ENCODE measurements at regions not wholly inside any gene's neighbourhood (a gene's known extent, or its start where the extent isn't known, plus 50 kb on each side); places are given as distances from the start of the nearest gene placed in this dataset.

DNA sequence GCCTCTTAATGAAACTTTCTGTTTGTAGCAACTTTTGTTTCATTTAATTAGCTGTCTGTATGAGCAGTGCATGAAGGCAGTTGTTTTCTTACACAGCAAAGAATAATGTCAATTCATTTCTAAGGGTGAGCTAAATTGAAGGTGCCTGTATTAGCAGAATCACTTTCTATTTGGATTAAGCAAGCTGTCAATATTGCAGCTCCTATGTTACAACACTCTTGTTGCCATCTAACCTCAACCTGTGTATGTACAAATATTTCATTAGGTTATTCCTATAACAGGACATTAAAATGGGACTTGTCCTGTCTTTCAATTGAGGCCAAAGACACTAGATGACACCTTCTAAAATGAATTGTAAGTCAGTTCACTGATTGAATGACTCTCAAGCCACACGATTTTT is 647.5 kb downstream of the UTRN start:
- no peak for ATAC-seq
- no peak for TF ChIP-seq SIN3A (IDR thresholded peaks at IDR 0.05; ENCODE audit: borderline replicate concordance, insufficient read depth, low read depth, low read length)
- TF ChIP-seq, protein P1, sequence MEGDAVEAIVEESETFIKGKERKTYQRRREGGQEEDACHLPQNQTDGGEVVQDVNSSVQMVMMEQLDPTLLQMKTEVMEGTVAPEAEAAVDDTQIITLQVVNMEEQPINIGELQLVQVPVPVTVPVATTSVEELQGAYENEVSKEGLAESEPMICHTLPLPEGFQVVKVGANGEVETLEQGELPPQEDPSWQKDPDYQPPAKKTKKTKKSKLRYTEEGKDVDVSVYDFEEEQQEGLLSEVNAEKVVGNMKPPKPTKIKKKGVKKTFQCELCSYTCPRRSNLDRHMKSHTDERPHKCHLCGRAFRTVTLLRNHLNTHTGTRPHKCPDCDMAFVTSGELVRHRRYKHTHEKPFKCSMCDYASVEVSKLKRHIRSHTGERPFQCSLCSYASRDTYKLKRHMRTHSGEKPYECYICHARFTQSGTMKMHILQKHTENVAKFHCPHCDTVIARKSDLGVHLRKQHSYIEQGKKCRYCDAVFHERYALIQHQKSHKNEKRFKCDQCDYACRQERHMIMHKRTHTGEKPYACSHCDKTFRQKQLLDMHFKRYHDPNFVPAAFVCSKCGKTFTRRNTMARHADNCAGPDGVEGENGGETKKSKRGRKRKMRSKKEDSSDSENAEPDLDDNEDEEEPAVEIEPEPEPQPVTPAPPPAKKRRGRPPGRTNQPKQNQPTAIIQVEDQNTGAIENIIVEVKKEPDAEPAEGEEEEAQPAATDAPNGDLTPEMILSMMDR (IDR thresholded peaks at IDR 0.05) = no peak
- TF ChIP-seq POLR2AphosphoS5 (IDR thresholded peaks at IDR 0.05; ENCODE audit: low read depth, low read length) = no peak
- TF ChIP-seq REST (IDR thresholded peaks at IDR 0.05; ENCODE audit: insufficient read depth in 1 of 2, low read depth in 2 of 2, low read length in 1 of 2) = no peak
- no peak for TF ChIP-seq TCF7L2 (IDR thresholded peaks at IDR 0.05; ENCODE audit: low read depth, low read length)
- ChIA-PET CTCF (no interaction called here), POLR2A (no interaction called here)
- DNase-seq (ENCODE audit: low read depth, low spot score) = no peak
- Histone ChIP-seq H3K4me1 (ENCODE audit: control insufficient read depth, insufficient read depth, low read length) (no peaks in the 10 kb centered on the region), H3K9me3 (ENCODE audit: control insufficient read depth, insufficient read depth, low read depth, low read length) (no peaks in the 10 kb centered on the region), H3K27me3 (ENCODE audit: control insufficient read depth, insufficient read depth, low read length) (no peaks in the 10 kb centered on the region), H3K27ac (ENCODE audit: low read length) (no peak overlapping the region), H3K4me3 (ENCODE audit: low read depth in 2 of 2, low read length in 2 of 2) (no peak overlapping the region), H3K36me3 (ENCODE audit: control insufficient read depth, insufficient read depth, low read length) (no peaks in the 10 kb centered on the region)
- intact Hi-C loops (cut with micrococcal nuclease; ENCODE audit: unreplicated experiment) = loop anchor here (5.0 kb wide), 1 partner anchor 345 kb away; no protein-coding TSS in a partner anchor
- BruUV-seq (replicated peaks) = no TSS peak
- in situ Hi-C loops (cut with HindIII; ENCODE audit: low pct_unique_long_range_greater_than_20kb, low sequenced_read_pairs) = no loop called here

- POLR2A ChIA-PET = no interaction called here
Measured at GRCh38 chr6:144935181-144935580, 650.0 kb downstream of the UTRN start.

More at GRCh38 chr6:144935181-144935580, 650.0 kb downstream of the UTRN start:
- in situ Hi-C loops (cut with HindIII; ENCODE audit: low pct_unique_long_range_greater_than_20kb, low sequenced_read_pairs) (no loop called here), intact Hi-C loops (cut with micrococcal nuclease; ENCODE audit: unreplicated experiment) (no loop called here)
- no peak for ATAC-seq
- CTCF ChIA-PET = no interaction called here
- no peak for DNase-seq (ENCODE audit: low read depth, low spot score)
- no peaks in the 10 kb centered on the region for H3K36me3 ChIP-seq (ENCODE audit: control insufficient read depth, insufficient read depth, low read length)
- BruUV-seq (replicated peaks) = no TSS peak
- no peak overlapping the region for H3K27ac ChIP-seq (ENCODE audit: low read length)
- no peak for TF ChIP-seq SIN3A (IDR thresholded peaks at IDR 0.05; ENCODE audit: borderline replicate concordance, insufficient read depth, low read depth, low read length)
- no peak for TF ChIP-seq REST (IDR thresholded peaks at IDR 0.05; ENCODE audit: insufficient read depth in 1 of 2, low read depth in 2 of 2, low read length in 1 of 2)
- TF ChIP-seq TCF7L2 (IDR thresholded peaks at IDR 0.05; ENCODE audit: low read depth, low read length) = no peak
- no peak for TF ChIP-seq POLR2AphosphoS5 (IDR thresholded peaks at IDR 0.05; ENCODE audit: low read depth, low read length)
- TF ChIP-seq, protein P1 (IDR thresholded peaks at IDR 0.05) = no peak
- no peaks in the 10 kb centered on the region for H3K27me3 ChIP-seq (ENCODE audit: control insufficient read depth, insufficient read depth, low read length)
- no peaks in the 10 kb centered on the region for H3K9me3 ChIP-seq (ENCODE audit: control insufficient read depth, insufficient read depth, low read depth, low read length)
- no peak overlapping the region for H3K4me3 ChIP-seq (ENCODE audit: low read depth in 2 of 2, low read length in 2 of 2)
- H3K4me1 ChIP-seq (ENCODE audit: control insufficient read depth, insufficient read depth, low read length) = no peaks in the 10 kb centered on the region
